Upper lobe of left lung (tissue), 4 donors: ENCODE measurements at regions not wholly inside any gene's neighbourhood (a gene's known extent, or its start where the extent isn't known, plus 50 kb on each side); places are given as distances from the start of the nearest gene placed in this dataset.

Source experiments
- CTCF ChIP-seq, 6 experiments: fragments of 450-650 bp in 4 of 6; fragments of 200-600 bp in 2 of 6; sonication (generic) in 2 of 6; IDR thresholded peaks; one replicate each; pipeline ENCODE4 v1.5.1; 2016 to 2019; ENCODE audit warnings: antibody characterized with exemption in 6 of 6
- EP300 ChIP-seq, 4 donors: sonication (generic); formaldehyde crosslinking; IDR thresholded peaks; one replicate each; pipeline ENCODE4 v1.5.1; 2017; ENCODE audit warnings: antibody characterized with exemption in 4 of 4, control low read depth in 2 of 4

GRCh38 chr15:88394553-88395145 lies 72.5 kb downstream of the MRPL46 start:
- TF ChIP-seq CTCF (IDR thresholded peaks at IDR 0.05) (no peak), EP300 (IDR thresholded peaks at IDR 0.05) (no peak)
